Testis (tissue), 2 donors: ENCODE measurements at regions not wholly inside any gene's neighbourhood (a gene's known extent, or its start where the extent isn't known, plus 50 kb on each side); places are given as distances from the start of the nearest gene placed in this dataset.

Experiments
- DNase-seq: peaks from one replicate; pipeline ENCODE4 v3.0.0-alpha.2; 2019
- H3K27ac ChIP-seq, 2 donors: fragments of 200-600 bp; sonication (generic); one replicate each; pipeline ENCODE4 v1.5.1; 2019
- H3K27me3 ChIP-seq: fragments of 200-600 bp; sonication (generic); one replicate; pipeline ENCODE4 v1.5.1; 2019
- H3K36me3 ChIP-seq: fragments of 200-600 bp; sonication (generic); one replicate; pipeline ENCODE4 v1.5.1; 2017; ENCODE audit warnings: low read depth; ENCODE audit errors: missing control alignments
- H3K4me1 ChIP-seq: fragments of 200-600 bp; sonication (generic); one replicate; pipeline ENCODE4 v1.5.1; 2019
- H3K4me3 ChIP-seq, 2 donors: fragments of 200-600 bp; sonication (generic); one replicate each; pipeline ENCODE4 v1.5.1; 2017 to 2019
- H3K9me3 ChIP-seq: fragments of 200-600 bp; sonication (generic); one replicate; pipeline ENCODE4 v1.5.1; 2017
- POLR2A ChIP-seq: fragments of 450-650 bp; IDR thresholded peaks from one replicate; pipeline ENCODE4 v1.6.1; 2017; ENCODE audit warnings: antibody characterized with exemption, mild to moderate bottlenecking, moderate library complexity
- WGBS, 2 donors: methylation state at CpG; one replicate each; pipeline ENCODE4 v1.1.5; 2018; 5-methylcytosine and 5-hydroxymethylcytosine counted together
- intact Hi-C: fragments of 100-400 bp; cut with DNase I; formaldehyde crosslinking; loops from one replicate; pipeline ENCODE4 v1.15.1; 2023; ENCODE audit warnings: low total_unique reads
- TF ChIP-seq, protein P1 (sequence below), 3 experiments: fragments of 450-650 bp in 2 of 3; fragments of 200-600 bp in 1 of 3; sonication (generic) in 1 of 3; IDR thresholded peaks; one replicate each; pipeline ENCODE4 v1.5.1; 2016 to 2019; ENCODE audit warnings: antibody characterized with exemption in 3 of 3, mild to moderate bottlenecking in 2 of 3, moderate library complexity in 1 of 3

DNA sequence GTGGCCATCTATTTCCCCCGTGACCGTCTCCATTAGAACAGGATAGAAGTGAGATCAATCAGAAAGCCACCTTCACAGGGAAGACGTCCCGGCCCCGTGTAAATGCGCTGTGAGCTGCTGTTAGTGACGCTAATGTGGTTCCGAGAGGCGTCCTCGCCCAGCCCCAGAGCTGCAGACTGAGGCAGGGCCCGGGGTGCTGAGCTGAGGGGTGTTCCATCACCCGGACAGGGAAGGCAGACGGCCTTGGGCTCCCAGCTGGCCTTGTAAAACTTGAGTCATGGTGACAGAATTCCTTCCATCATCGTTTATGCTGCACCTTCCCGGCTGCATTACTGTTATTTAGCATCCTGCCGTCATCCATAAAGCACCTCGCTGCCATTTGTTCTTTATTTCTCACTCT, 195.3 kb upstream of the CTBP2 start:
- Histone ChIP-seq H3K27me3 (no peaks in the 10 kb centered on the region), H3K4me3 (no peak overlapping the region), H3K36me3 (no peaks in the 10 kb centered on the region), H3K27ac (no peak overlapping the region), H3K9me3 (no peaks in the 10 kb centered on the region), H3K4me1 (no peaks in the 10 kb centered on the region)
- WGBS, 2 donors, result 48 to 54% methylated on average over 17 of the region's 17 CpGs
- DNase-seq, result no peak
- intact Hi-C loops, result no loop called here
- no peak for TF ChIP-seq POLR2A
- TF ChIP-seq, protein P1, sequence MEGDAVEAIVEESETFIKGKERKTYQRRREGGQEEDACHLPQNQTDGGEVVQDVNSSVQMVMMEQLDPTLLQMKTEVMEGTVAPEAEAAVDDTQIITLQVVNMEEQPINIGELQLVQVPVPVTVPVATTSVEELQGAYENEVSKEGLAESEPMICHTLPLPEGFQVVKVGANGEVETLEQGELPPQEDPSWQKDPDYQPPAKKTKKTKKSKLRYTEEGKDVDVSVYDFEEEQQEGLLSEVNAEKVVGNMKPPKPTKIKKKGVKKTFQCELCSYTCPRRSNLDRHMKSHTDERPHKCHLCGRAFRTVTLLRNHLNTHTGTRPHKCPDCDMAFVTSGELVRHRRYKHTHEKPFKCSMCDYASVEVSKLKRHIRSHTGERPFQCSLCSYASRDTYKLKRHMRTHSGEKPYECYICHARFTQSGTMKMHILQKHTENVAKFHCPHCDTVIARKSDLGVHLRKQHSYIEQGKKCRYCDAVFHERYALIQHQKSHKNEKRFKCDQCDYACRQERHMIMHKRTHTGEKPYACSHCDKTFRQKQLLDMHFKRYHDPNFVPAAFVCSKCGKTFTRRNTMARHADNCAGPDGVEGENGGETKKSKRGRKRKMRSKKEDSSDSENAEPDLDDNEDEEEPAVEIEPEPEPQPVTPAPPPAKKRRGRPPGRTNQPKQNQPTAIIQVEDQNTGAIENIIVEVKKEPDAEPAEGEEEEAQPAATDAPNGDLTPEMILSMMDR (IDR thresholded peaks at IDR 0.05), result no peak

DNA sequence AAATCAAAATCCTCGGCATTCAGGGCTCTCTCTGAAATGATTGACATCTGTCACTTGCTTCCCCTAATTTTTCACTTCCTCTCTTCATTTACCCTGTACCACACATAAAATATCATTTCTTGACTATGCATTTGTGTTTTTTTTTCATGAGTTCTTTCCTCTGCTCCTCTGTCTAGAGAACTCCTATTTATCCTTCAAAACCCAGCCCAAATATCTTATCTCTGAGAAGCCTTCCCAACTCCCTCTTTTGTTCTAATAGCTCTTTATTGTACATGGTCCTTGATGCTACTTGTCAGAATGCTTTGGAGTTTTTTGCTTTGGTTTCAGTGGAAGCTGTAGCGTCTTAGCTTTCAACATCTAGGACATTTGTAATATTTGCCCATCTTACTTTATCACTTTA, 190.2 kb upstream of the CTBP2 start:
- WGBS, 2 donors, result 88 to 95% methylated on average over 2 of the region's 2 CpGs
- Histone ChIP-seq H3K27ac (no peak overlapping the region), H3K4me3 (no peak overlapping the region), H3K9me3 (no peaks in the 10 kb centered on the region), H3K36me3 (no peaks in the 10 kb centered on the region), H3K27me3 (no peaks in the 10 kb centered on the region), H3K4me1 (no peaks in the 10 kb centered on the region)
- TF ChIP-seq, protein P1 (IDR thresholded peaks at IDR 0.05), result no peak
- TF ChIP-seq POLR2A, result no peak
- no peak for DNase-seq
- intact Hi-C loops, result no loop called here

DNA sequence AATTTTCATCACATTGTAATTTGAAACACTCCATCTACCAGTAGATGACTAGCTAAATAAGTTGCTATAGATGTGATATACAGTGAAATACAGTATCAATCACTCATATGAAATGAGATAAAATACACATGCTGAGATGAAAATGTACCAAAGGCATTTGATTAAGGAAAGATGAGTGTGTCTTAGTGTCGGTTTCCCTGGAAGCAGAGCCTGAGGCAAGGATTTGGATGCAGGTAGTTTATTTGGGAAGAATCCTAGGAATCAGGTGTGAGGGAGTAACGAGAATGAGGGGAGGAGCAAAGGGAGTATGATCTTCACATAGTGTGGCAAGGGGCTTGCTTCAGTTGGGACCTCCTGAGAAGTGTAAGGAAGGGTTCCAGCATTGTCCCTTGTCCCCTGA, 188.2 kb upstream of the CTBP2 start:
- intact Hi-C loops, result no loop called here
- 79 to 87% methylated on average over 2 of the region's 2 CpGs for WGBS, 2 donors
- Histone ChIP-seq H3K4me1 (no peaks in the 10 kb centered on the region), H3K4me3 (no peak overlapping the region), H3K9me3 (no peaks in the 10 kb centered on the region), H3K36me3 (no peaks in the 10 kb centered on the region), H3K27ac (no peak overlapping the region), H3K27me3 (no peaks in the 10 kb centered on the region)
- no peak for TF ChIP-seq POLR2A
- TF ChIP-seq, protein P1 (IDR thresholded peaks at IDR 0.05), result no peak
- no peak for DNase-seq

DNA sequence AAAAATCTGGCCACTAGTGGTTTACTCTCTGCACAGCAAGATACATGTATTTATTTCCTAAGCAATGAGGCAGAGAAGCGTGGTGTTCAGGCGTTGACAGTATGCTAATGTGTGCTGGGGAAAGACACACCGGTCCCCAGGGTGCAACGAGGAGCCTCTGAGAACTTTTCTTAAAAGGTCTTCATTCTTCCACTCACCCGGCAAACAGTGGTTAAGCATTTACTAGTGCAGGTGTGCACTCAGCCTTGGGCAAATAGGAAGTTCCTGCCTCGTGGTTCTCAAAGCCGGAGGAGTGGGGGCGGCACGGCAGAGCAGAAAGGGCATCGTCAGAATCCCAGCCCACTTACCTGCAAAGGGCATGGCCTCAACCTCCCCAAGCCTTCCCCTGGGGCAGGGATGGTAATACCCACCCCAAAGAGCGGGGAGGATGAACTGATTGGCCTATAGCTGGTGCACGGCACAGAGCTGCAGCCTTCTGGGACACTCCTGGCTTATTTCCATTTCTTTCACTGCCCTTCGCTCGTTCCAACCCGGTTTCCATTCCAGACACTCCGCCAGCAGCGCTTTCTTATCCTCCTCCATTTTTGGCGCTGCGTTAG, 184.3 kb upstream of the CTBP2 start:
- intact Hi-C loops, result no loop called here
- H3K27me3 ChIP-seq, result no peaks in the 10 kb centered on the region
- TF ChIP-seq, protein P1 (IDR thresholded peaks at IDR 0.05), result no peak
- TF ChIP-seq POLR2A, result no peak
- DNase-seq, result no peak
- no peaks in the 10 kb centered on the region for H3K36me3 ChIP-seq
- 50 to 56% methylated on average over 16 to 19 of the region's 19 CpGs for WGBS, 2 donors
- no peak overlapping the region for H3K27ac ChIP-seq
- no peaks in the 10 kb centered on the region for H3K4me1 ChIP-seq
- peak overlapping the region in 1 of 2 donors; percentile 33 for H3K4me3 ChIP-seq
- H3K9me3 ChIP-seq, result no peaks in the 10 kb centered on the region

DNA sequence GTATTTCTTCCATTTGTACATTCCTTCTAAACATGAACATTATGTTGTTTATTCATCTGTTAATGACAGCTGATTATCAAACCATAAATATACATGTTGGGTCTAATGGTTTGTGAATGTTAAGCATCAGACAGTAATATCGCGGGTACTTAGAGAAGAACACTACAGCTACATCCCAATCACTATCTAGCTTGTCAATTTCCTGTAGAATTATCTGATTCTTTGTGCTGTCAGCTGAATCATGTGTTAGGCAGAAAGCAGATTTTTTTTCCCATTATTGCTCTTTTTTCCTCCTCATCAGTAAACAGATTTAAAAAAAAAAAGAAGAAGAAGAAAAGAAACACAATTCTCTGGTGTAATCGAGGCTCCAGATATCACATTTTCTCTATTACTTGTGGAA, 183.6 kb upstream of the CTBP2 start:
- H3K27me3 ChIP-seq, result no peaks in the 10 kb centered on the region
- 77 to 80% methylated on average over 3 of the region's 3 CpGs for WGBS, 2 donors

More for the DNA sequence above, 183.6 kb upstream of the CTBP2 start:
- H3K9me3 ChIP-seq, result no peaks in the 10 kb centered on the region
- DNase-seq, result no peak
- H3K36me3 ChIP-seq, result no peaks in the 10 kb centered on the region
- no peak overlapping the region for H3K4me3 ChIP-seq
- H3K27ac ChIP-seq, result no peak overlapping the region
- TF ChIP-seq POLR2A, result no peak
- TF ChIP-seq, protein P1 (IDR thresholded peaks at IDR 0.05), result no peak
- H3K4me1 ChIP-seq, result no peaks in the 10 kb centered on the region
- intact Hi-C loops, result no loop called here
